ENCODE measurements at regions not wholly inside any gene's neighbourhood (a gene's known extent, or its start where the extent isn't known, plus 50 kb on each side); places are given as distances from the start of the nearest gene placed in this dataset.
"Not testable (repeated sequence)": the region's sequence is repeated elsewhere in the genome, so short reads cannot be mapped to it uniquely, and the experiment has no call there.

DNA sequence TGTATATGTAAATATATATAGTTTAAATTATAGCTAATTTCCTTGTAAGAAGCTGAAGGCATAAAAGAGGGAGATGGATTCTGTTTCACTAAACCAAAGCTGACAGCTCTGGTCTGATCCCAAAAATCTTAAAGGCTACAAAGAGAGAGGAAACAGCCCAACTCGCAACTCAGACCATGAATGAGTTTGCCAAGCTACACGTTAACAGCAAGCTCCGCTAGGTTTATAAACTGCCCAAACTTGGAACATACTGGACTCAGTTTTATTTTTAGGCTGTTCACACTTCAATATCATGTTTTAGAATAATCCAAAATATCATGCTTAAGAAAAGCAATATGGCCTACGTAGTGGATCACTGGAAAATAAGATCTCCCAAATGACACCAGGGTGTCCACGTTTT, 318.3 kb upstream of the RPS23 start:
- DNase-seq = no peak

GRCh38 chr5:82595113-82595512, 317.0 kb upstream of the RPS23 start:
- DNase-seq = no peak

DNA sequence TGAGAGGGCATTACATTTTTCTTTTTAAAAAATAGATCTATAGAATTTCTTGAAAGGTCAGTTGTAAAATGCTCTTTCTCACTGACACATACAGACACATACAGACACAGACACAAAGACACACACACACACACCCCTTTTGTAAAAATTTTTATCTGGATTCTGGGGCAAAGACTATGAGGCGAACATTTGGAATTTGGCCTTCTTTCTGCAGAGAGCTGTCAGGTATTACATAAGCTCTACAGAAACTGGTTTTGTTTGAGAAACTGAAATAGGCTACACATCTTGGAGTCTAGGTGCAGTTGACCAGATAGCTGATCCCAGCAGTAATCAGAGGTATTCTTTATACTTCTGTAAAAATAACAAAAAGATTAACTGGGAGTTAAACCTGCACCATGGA, 315.9 kb upstream of the RPS23 start:
- DNase-seq = no peak

- no peak for DNase-seq
Measured at GRCh38 chr5:82593481-82593880, 315.3 kb upstream of the RPS23 start.

GRCh38 chr5:82591021-82591515, 312.9 kb upstream of the RPS23 start:
- no peak for DNase-seq

DNA sequence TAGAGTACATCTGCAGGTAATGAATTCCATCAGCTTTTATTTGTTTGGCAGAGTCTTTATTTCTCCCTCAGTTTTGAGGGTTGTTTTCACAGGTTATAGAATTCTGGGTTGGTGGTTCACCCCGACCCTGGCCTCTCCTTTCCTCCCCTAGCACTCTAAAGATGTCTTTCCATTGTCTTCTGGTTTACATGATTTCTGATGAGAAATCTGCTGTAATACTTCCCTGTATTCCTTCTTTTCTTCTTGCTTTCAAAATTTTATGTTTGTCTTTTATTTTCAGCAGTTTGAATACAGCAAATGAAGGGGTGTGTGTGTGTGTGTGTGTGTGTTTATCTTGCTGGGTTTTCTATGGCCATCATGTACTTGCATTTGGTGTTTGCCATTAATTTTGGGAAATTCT, 312.0 kb upstream of the RPS23 start:
- DNase-seq = no peak

- no peak for DNase-seq
Measured at GRCh38 chr5:82586661-82587310, 308.6 kb upstream of the RPS23 start.

DNA sequence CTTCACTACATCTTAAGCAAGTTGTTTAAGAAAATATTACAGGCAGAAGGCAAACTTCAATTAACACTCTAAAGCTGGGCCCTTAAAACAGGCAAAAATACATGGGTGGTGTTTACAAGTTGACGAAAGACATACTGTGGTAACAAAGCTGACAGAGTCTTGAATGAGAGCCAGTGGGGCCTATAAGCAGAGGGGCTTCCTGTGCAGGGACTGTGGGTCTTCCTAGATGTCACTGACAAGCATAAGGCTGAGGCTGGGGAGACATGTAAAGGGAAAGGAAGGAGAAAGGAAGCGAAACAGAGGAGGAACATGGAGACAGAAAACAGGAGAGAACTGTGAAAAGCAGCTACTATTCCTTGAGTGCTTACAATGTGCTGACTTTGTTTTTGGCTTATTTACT, 308.0 kb upstream of the RPS23 start:
- no peak for DNase-seq

- no peak for DNase-seq
Measured at GRCh38 chr5:82584631-82585030, 306.5 kb upstream of the RPS23 start.

DNA sequence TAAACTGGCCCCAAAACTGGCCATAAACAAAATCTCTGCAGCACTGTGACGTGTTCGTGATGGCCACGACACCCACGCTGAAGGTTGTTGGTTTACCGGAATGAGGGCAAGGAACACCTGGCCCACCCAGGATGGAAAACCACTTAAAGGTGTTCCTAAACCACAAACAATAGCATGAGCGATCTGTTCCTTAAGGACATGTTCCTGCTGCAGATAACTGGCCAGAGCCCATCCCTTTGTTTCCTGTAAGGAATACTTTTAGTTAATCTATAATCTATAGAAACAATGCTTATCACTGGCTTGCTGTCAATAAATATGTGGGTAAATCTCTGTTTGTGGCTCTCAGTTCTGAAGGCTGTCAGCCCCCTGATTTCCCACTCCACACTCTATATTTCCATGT, 305.2 kb upstream of the RPS23 start:
- not testable (repeated sequence) for DNase-seq

- DNase-seq = no peak
Measured at GRCh38 chr5:82564963-82565362, 286.8 kb upstream of the RPS23 start.

DNA sequence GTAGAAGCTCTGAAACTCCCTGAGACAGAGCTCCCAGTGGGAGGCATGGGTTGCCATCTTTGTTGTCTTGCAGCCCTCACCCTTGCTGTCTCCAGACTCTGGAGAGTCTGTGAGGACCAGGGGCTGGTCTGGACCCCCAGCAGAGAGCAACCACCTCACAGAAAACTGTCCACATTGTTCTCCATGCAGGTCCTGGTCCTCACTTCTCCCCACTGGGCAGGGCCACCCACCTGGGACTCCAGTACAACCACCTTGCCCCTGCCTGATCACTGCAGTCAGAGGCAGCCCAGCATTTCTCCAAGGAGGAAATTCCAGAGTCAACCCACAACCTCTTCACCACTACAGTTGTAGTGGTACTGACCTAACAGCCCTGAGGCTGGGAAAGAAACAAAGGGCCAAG, 285.6 kb upstream of the RPS23 start:
- no peak for DNase-seq

DNA sequence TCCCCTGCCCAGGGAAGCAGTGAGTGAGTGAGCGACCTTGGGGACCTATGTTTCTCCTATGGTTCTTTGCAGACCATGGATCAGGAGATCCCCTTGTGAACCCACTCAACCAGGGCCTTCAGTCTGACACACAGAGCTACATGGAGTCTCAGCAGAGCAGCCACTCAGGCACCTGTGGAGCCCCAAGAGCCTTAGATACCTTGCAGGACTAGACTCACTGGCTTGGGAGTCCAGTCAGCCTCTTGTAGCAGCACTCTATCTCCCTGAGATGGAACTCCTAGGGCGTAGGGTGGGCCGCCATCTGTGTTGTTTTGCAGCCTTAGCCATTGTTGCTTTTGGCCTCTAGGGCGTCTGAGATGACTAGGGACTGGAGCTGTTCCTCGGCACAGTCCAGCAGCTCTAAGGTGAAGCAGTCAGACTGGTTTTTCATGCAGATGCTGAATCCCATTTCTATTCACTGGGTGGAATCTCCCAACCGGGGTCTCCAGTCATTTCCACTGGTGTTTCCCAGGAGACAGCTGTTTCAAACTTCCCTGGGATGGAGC, 284.6 kb upstream of the RPS23 start:
- DNase-seq = no peak

DNA sequence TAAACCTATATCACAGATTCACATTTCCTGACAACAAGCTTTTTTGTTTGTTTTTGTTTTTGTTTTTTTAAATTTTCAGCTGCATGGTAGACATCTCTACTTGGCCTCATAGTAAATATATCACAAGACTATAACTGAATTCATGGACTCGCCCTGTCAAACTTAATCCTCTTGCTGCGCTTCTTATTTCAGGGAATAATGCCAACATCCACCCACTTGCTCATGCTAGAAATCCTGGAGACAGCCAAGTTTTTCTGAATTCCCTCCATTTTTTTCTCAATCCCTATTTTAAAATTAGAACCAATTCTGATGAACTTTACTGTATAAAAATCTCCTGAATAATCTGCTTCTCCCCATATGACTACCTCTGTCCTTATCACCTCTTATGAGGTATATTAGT, 283.6 kb upstream of the RPS23 start:
- no peak for DNase-seq

DNA sequence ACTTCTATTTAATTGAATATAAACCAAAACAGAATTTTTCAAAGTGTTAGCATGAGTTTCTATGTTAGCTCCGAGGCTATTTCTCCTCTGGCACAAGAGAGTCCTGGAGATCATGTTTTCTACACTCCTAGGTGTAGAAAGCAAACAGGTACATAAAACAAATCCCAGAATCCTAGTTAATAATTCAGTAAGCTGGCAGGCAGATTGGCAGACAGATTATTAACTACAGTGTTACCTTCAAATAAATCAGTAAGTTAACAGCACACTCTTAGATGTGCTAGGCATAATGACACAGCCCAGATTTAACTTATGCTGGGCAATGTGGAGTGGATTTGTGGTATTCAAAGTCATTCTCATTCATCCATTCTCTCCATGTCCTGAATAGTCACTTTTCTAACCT, 282.8 kb upstream of the RPS23 start:
- no peak for DNase-seq

DNA sequence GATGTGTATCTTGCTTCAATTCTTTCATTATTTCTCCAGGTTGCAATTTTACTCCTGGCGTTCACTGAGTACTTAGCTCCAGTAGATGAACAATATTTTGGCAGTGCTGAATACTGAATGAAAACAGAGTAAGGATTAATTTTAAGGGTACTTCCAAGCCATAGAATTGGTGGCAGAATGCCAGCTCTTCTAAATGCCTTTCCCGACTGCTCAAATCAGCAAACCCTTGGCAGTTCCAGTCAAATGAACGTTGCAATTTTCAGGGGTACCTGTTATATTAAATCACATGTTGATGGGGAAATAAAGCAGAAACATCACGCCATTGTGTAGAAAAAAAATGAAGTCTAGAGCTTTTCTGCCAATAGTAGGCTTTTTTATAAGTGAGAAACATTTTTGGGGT, 282.4 kb upstream of the RPS23 start:
- DNase-seq = no peak

- DNase-seq = peak; percentile 50
Measured at GRCh38 chr5:82551840-82552385, 273.8 kb upstream of the RPS23 start.

- no peak for DNase-seq
Measured at GRCh38 chr5:82551192-82551591, 273.0 kb upstream of the RPS23 start.

DNA sequence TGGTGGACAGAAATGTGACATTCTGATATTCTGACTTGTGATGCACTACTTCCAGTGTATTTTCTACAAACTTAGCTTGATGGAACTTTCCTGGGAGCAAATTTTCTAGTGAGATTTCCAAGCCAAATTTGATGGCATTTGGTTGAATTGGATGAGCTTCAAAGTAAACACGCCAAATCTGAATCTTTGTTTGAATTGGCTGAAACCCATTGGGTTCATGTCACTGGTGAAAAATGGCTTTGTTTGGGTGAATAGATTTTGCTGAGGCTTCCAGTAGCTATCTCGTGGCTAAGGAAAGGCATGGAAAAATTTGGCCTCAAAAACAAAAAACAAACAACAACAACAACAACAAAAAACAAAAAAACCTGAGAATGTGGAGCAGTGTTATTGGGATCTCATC, 271.1 kb upstream of the RPS23 start:
- no peak for DNase-seq

- DNase-seq = no peak
Measured at GRCh38 chr5:82544004-82544403, 265.9 kb upstream of the RPS23 start.

GRCh38 chr5:82540301-82540700, 262.1 kb upstream of the RPS23 start:
- DNase-seq = no peak

DNA sequence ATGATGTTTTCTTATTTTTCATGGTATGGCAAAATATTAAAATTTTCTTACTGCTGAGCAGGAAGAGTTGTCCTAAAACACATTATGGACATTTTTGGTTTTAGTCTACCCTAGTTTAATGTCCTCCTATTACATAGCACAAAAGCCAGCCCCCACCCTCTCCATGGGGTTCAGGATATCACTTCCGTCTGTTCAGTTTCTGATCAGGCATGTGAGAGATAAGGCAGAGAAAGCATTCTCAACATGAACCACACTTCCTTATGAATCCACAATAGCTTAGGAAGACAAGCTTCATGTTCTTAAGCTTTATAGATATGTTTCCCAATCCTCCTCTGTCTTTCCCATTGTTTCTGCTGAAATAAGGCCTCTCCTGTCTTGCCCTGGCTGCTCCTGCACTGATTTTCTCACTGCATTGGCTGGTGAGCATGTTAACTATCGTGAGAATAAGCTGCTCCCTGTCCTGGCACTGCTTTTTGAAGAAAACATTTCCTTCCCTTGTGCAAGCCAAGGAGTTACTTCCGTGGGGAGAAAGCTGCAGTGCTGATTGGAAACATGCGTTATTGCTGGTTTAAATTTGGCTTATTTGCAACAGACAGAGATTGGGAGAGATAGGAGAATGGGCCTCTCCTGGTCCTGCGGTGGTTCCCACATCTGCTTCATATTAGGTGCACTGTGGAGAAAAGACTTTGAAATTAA, 260.3 kb upstream of the RPS23 start:
- no peak for DNase-seq

GRCh38 chr5:82537687-82538306, 259.6 kb upstream of the RPS23 start:
- no peak for DNase-seq

DNA sequence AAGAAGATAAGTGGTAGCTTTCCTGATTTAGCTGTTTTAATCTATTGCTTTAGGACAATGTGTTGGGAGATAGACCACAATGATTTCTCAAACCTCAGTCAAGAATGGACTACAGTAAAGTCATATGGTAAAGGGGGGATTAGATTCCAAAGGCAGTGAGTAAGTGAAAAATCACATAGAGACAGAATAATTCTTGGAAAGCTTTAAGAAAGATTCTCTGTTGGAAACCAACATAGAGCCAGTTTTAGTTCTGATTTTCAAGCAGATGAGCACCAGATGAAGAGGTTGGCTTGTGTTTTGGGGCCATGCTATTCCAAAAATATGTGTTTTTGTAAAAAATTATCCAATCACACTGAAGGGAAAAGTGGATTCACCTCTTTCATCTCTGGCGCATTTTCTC, 256.8 kb upstream of the RPS23 start:
- DNase-seq = no peak

All from NCI-H82 (cell line).